LNCaP clone FGC (cell line): ENCODE measurements at regions not wholly inside any gene's neighbourhood (a gene's known extent, or its start where the extent isn't known, plus 50 kb on each side); places are given as distances from the start of the nearest gene placed in this dataset.

Experiments used
- DNase-seq: peaks from one replicate; pipeline ENCODE4 v3.0.0-alpha.2; 2011; ENCODE audit warnings: low read depth
- H3K4me3 ChIP-seq: 2 replicates; pipeline ENCODE4 v1.5.1; 2011; ENCODE audit warnings: mild to moderate bottlenecking, low read depth, low read length, control low read depth
- TF ChIP-seq, protein P1 (sequence below): IDR thresholded peaks from 2 replicates; pipeline ENCODE4 v1.5.1; 2012; ENCODE audit warnings: mild to moderate bottlenecking; ENCODE audit not compliant: control insufficient read depth, insufficient read depth; ENCODE audit errors: extremely low read depth

GRCh38 chr4:17276776-17277175, 235.1 kb downstream of the QDPR start:
- H3K4me3 ChIP-seq = no peak overlapping the region
- TF ChIP-seq, protein P1, sequence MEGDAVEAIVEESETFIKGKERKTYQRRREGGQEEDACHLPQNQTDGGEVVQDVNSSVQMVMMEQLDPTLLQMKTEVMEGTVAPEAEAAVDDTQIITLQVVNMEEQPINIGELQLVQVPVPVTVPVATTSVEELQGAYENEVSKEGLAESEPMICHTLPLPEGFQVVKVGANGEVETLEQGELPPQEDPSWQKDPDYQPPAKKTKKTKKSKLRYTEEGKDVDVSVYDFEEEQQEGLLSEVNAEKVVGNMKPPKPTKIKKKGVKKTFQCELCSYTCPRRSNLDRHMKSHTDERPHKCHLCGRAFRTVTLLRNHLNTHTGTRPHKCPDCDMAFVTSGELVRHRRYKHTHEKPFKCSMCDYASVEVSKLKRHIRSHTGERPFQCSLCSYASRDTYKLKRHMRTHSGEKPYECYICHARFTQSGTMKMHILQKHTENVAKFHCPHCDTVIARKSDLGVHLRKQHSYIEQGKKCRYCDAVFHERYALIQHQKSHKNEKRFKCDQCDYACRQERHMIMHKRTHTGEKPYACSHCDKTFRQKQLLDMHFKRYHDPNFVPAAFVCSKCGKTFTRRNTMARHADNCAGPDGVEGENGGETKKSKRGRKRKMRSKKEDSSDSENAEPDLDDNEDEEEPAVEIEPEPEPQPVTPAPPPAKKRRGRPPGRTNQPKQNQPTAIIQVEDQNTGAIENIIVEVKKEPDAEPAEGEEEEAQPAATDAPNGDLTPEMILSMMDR = no peak
- DNase-seq = no peak

DNA sequence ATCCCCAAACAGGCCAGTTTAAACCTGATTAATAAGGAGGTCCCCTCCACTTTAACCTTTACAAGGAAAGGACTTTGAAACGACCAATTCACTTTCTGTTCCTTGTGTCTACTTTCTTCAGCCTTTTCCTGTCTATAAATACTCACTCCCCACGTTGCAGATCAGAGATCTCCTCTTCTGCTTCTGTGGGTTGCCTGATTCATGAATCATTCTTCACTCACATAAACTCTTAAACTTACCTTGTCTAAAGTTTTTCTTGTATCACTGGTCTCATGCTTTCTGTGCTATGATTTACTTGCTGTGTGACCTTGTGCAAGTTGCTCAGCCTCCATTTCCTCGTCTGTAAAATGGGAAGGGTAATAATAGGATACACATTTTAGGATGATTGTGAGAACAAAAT, 236.1 kb downstream of the QDPR start:
- TF ChIP-seq, protein P1 = no peak
- DNase-seq = no peak
- no peak overlapping the region for H3K4me3 ChIP-seq

GRCh38 chr4:17273047-17273446, 238.8 kb downstream of the QDPR start:
- H3K4me3 ChIP-seq = no peak overlapping the region
- TF ChIP-seq, protein P1 = no peak
- DNase-seq = no peak

GRCh38 chr4:17272154-17272553, 239.7 kb downstream of the QDPR start:
- no peak for DNase-seq
- no peak overlapping the region for H3K4me3 ChIP-seq
- TF ChIP-seq, protein P1 = no peak

DNA sequence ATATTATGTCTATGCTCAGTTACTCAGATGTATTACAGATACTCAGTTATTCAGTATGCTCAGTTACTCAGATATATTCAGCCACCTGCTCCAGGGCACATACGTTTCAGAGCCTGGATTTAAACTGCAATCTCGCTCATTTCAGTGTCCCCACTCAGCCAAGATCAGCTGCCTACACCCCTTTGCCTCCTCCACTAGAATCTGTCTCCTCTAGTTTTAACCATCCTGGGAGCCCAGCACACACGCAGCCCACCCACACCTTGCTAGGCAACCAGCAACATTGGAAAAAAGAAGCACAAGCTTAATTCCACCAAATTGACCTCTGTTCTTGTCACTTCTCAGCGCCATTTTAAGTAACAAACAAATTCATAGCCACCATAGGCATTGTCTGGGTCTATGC, 246.2 kb downstream of the QDPR start:
- TF ChIP-seq, protein P1 = no peak
- H3K4me3 ChIP-seq = no peak overlapping the region
- no peak for DNase-seq

DNA sequence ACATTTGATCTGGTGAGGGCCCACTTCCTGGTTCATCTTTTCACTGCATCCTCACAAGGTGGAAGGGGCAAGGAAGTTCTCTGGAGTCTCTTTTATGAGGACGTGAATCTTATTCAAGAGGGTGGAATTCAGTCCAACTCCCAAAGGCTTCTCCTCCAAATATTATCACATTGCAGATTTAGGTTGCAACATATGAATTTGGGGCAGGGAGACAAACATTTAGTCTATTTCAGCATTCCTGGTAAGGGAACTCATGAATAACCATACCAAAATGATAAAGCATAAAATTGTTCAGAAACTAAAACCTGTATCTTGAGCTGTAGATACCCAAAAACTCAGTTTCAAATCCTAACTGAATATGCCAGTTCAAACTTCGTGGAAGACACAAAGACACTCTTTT, 246.8 kb downstream of the QDPR start:
- no peak overlapping the region for H3K4me3 ChIP-seq
- TF ChIP-seq, protein P1 = no peak
- no peak for DNase-seq

DNA sequence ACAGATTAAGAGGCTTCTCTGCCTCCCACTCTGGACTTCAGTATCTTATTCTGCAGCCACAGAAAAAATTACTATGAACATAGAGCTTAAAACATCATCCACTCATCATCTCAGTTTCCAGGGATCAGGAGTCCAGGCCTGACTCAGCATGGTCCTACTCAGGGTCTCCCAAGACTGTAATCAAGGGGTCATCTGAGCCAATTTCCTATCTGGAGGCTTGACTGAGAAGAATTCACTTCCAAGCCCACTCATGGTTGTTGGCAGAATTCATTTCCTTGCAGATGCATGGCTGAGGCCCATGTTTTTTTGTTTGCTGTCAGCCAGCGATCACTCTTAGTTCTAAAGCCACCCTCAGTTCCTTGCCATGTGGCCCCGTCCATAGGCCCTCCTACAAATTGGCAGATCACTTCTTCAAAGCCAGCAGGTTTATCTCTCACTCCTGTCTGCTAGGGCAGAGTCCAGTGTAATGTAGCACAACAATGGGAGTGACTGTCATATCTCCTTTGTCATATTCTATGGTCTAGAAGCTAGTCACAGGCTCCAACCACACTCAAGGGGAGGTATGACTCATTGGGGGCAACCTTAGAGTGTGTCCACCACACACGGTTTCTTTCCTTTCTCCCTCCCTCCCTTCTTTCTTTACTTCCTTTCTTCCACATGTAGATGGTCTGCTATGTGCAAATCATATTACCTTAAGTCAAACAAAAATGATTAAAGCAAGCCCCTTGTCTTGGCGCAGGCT, 251.6 kb downstream of the QDPR start:
- TF ChIP-seq, protein P1 = no peak
- no peak for DNase-seq
- no peak overlapping the region for H3K4me3 ChIP-seq
